Karpas-422 (cell line): ENCODE measurements at regions not wholly inside any gene's neighbourhood (a gene's known extent, or its start where the extent isn't known, plus 50 kb on each side); places are given as distances from the start of the nearest gene placed in this dataset.

Experiments
- DNase-seq: peaks from one replicate; pipeline ENCODE4 v3.0.0-alpha.2; 2015
- H2AFZ ChIP-seq: fragments of 200-600 bp; sonication (generic); 2 replicates; pipeline ENCODE4 v1.6.1; 2014; ENCODE audit warnings: antibody characterized with exemption, low read length, mixed read lengths
- H3K27ac ChIP-seq: fragments of 200-600 bp; sonication (generic); 2 replicates; pipeline ENCODE4 v1.5.1; 2014; ENCODE audit warnings: mild to moderate bottlenecking, low read length, moderate library complexity
- H3K27me3 ChIP-seq: fragments of 200-600 bp; sonication (generic); 2 replicates; pipeline ENCODE4 v1.6.1; 2014; ENCODE audit warnings: low read length, mixed read lengths
- H3K36me3 ChIP-seq: fragments of 200-600 bp; sonication (generic); 2 replicates; pipeline ENCODE4 v1.6.1; 2014; ENCODE audit warnings: low read length, mixed read lengths; ENCODE audit not compliant: insufficient read depth
- H3K4me1 ChIP-seq: fragments of 200-600 bp; sonication (generic); 2 replicates; pipeline ENCODE4 v1.6.1; 2014; ENCODE audit warnings: mild to moderate bottlenecking, low read length, mixed read lengths
- H3K4me2 ChIP-seq: fragments of 200-600 bp; sonication (generic); 2 replicates; pipeline ENCODE4 v1.6.1; 2014; ENCODE audit warnings: low read length, low read depth, mild to moderate bottlenecking; ENCODE audit not compliant: poor library complexity, severe bottlenecking
- H3K4me3 ChIP-seq: fragments of 200-600 bp; sonication (generic); 2 replicates; pipeline ENCODE4 v1.5.1; 2014; ENCODE audit warnings: mild to moderate bottlenecking, antibody characterized with exemption, low read length, mixed read lengths
- H3K79me2 ChIP-seq: fragments of 200-600 bp; sonication (generic); 2 replicates; pipeline ENCODE4 v1.6.1; 2014; ENCODE audit warnings: mild to moderate bottlenecking, low read length, mixed read lengths
- H3K9ac ChIP-seq: fragments of 200-600 bp; sonication (generic); 2 replicates; pipeline ENCODE4 v1.6.0; 2014; ENCODE audit warnings: low read length
- H3K9me2 ChIP-seq: fragments of 200-600 bp; sonication (generic), shearing (Covaris generic); replicated peaks from 2 replicates; pipeline ENCODE4 v1.6.0; 2014; ENCODE audit warnings: mild to moderate bottlenecking, low read length, moderate library complexity; ENCODE audit not compliant: insufficient read depth
- H3K9me3 ChIP-seq: fragments of 300-700, 200-600 bp; sonication (generic); 2 replicates; pipeline ENCODE4 v1.6.1; 2014; ENCODE audit warnings: low read length, mixed read lengths
- H4K20me1 ChIP-seq: fragments of 200-600 bp; sonication (generic); 2 replicates; pipeline ENCODE4 v1.6.1; 2014; ENCODE audit warnings: mild to moderate bottlenecking, antibody characterized with exemption, low read length, low read depth; ENCODE audit not compliant: insufficient read depth

DNA sequence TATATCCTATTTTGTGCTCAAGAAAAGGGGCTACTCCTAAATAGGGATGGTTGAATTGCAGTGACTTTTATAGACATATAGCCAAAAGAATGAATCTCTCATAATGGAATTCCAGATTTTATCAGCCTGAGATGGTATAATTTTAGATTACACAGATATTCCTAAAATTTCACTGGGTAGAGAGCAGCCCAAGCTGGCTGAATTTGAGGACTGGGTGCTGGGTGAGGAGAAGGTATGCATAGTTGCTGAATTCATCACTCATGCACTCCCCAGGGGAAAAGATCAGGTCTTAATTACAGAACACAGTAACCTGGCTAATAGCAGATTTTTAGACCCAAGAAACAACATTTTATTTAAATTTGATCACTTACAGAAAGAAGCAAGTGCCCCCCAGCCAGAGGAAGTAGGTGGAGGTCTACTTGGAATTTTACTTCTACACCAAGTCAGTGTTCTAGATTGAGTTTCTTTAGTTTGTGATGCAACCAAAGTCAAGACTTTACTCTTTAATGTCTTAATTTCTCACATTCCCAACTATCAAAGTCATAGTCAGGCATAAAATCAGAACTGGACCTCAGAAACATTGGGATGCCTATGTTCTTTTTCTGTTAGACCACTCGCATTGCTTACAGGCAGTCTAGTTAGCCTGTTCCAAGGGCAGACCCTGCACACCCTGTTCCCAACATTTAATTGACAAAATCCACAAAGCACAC is 337.4 kb upstream of the PODXL start:
- Histone ChIP-seq H4K20me1 (no peaks in the 10 kb centered on the region), H3K27ac (no peak overlapping the region), H3K9me2 (no peaks in the 10 kb centered on the region), H3K4me1 (no peaks in the 10 kb centered on the region), H3K9ac (no peak overlapping the region), H3K36me3 (no peaks in the 10 kb centered on the region), H3K27me3 (no peaks in the 10 kb centered on the region), H3K79me2 (no peaks in the 10 kb centered on the region), H2AFZ (no peak overlapping the region), H3K4me3 (no peak overlapping the region), H3K9me3 (no peaks in the 10 kb centered on the region), H3K4me2 (no peak overlapping the region)
- DNase-seq, result no peak

GRCh38 chr7:131890176-131890575 is 333.7 kb upstream of the PODXL start:
- Histone ChIP-seq H4K20me1 (no peaks in the 10 kb centered on the region), H3K9ac (no peak overlapping the region), H3K9me2 (no peaks in the 10 kb centered on the region), H2AFZ (no peak overlapping the region), H3K79me2 (no peaks in the 10 kb centered on the region), H3K4me2 (no peak overlapping the region), H3K9me3 (peaks cover 3% of the 10 kb centered on the region; the same call in 1 of the 2 replicates), H3K27ac (no peak overlapping the region), H3K36me3 (no peaks in the 10 kb centered on the region), H3K4me3 (no peak overlapping the region), H3K4me1 (no peaks in the 10 kb centered on the region), H3K27me3 (no peaks in the 10 kb centered on the region)
- no peak for DNase-seq

GRCh38 chr7:131889572-131890150 is 333.2 kb upstream of the PODXL start:
- H3K4me2 ChIP-seq, result no peak overlapping the region
- H3K27me3 ChIP-seq, result no peaks in the 10 kb centered on the region
- no peak overlapping the region for H3K4me3 ChIP-seq
- H3K27ac ChIP-seq, result no peak overlapping the region
- no peak overlapping the region for H2AFZ ChIP-seq
- no peaks in the 10 kb centered on the region for H3K79me2 ChIP-seq
- no peaks in the 10 kb centered on the region for H3K4me1 ChIP-seq
- H3K9me3 ChIP-seq, result peaks cover 3% of the 10 kb centered on the region; the same call in 1 of the 2 replicates
- DNase-seq, result no peak
- H4K20me1 ChIP-seq, result no peaks in the 10 kb centered on the region
- no peaks in the 10 kb centered on the region for H3K9me2 ChIP-seq
- no peak overlapping the region for H3K9ac ChIP-seq
- H3K36me3 ChIP-seq, result no peaks in the 10 kb centered on the region

DNA sequence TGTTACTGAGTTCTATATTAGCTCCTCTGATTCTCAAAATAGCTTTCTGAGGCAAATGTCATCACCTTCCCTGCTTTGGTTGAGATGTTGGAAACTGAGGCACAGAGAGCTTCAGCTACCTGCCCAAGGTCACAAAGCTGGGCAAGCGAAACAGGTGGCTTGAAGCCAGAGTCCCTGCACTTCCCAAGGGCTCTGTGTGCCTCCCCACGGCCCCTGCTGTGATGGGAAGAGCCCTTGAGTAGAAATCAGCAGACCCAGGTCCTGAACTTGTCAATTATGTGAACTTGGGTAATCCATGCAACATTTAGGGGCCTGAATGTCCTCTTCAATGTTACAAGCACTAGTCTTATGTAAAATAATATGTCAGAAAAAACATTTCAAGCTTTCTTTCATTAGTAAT is 327.3 kb upstream of the PODXL start:
- Histone ChIP-seq H4K20me1 (no peaks in the 10 kb centered on the region), H3K27ac (no peak overlapping the region), H3K36me3 (no peaks in the 10 kb centered on the region), H3K4me2 (no peak overlapping the region), H2AFZ (no peak overlapping the region), H3K4me3 (no peak overlapping the region), H3K27me3 (no peaks in the 10 kb centered on the region), H3K79me2 (no peaks in the 10 kb centered on the region), H3K9me2 (no peaks in the 10 kb centered on the region), H3K9me3 (peaks cover 3% of the 10 kb centered on the region; the same call in 1 of the 2 replicates), H3K9ac (no peak overlapping the region), H3K4me1 (no peaks in the 10 kb centered on the region)
- DNase-seq, result no peak

DNA sequence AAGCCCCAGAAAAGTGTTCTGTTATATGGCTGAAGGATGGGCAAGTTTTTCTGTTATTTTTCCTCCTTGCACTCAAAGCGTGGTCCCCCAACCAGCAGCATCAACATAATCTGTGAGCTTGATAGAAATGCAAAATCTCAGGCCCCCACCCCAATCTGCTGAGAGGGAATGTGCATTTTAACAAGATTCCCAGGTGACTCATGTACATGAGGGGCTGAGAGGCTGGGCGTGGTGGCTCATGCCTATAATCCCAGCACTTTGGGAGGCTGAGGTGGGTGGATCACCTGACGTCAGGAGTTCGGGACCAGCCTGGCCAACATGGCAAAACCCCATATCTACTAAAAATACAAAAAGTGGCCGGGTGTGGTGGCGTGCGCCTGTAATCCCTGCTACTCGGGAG is 326.8 kb upstream of the PODXL start:
- H3K9ac ChIP-seq, result no peak overlapping the region
- H3K4me1 ChIP-seq, result no peaks in the 10 kb centered on the region
- DNase-seq, result no peak
- H3K27me3 ChIP-seq, result no peaks in the 10 kb centered on the region
- H3K79me2 ChIP-seq, result no peaks in the 10 kb centered on the region
- no peak overlapping the region for H2AFZ ChIP-seq
- no peak overlapping the region for H3K4me3 ChIP-seq
- H3K36me3 ChIP-seq, result no peaks in the 10 kb centered on the region
- no peaks in the 10 kb centered on the region for H3K9me2 ChIP-seq
- peaks cover 3% of the 10 kb centered on the region; the same call in 1 of the 2 replicates for H3K9me3 ChIP-seq
- no peak overlapping the region for H3K27ac ChIP-seq
- no peaks in the 10 kb centered on the region for H4K20me1 ChIP-seq
- H3K4me2 ChIP-seq, result no peak overlapping the region

DNA sequence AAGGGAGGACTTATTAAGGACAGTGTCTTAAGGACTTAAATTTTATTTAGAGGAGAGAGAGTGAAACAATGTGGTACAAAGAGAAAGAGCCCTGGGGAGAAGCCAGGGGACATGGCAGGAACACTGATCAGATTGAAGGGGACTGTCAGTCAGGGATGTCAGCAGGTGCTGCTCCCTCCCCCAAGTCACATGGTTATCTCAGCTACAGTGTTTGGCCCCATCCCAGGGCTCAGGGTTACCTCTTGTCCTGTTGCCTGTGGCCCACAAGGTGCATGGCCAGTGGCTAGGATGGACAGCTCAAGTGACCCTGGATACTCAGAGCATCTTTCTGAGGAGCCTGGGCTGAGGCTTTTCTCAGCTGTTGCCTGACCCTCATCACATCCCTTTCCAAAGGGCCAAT is 325.9 kb upstream of the PODXL start:
- DNase-seq, result no peak
- H4K20me1 ChIP-seq, result no peaks in the 10 kb centered on the region

DNA sequence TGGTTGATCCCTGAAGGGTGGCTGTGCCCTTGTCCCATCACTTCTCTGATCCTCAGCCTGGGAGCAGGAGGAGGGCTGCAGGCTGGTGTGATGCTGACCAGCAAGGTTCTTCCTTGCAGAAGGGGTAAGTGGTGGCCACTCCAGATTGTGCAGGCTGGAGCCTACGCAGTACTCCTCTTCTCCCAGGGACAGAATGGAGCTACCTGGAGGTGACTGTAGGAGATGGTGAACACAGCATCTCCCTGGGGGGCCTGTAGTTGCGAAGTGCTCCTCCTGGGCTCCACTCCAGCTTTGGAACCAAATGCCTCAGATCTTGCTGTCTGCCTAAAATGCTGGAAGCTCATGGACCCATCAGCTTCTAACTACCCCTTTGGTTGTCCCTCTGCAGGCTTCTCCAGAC is 323.6 kb upstream of the PODXL start:
- no peak for DNase-seq
- H3K79me2 ChIP-seq, result no peaks in the 10 kb centered on the region
- no peak overlapping the region for H3K9ac ChIP-seq
- no peak overlapping the region for H2AFZ ChIP-seq
- H3K4me2 ChIP-seq, result no peak overlapping the region
- no peaks in the 10 kb centered on the region for H3K4me1 ChIP-seq
- no peak overlapping the region for H3K27ac ChIP-seq
- no peaks in the 10 kb centered on the region for H4K20me1 ChIP-seq
- no peaks in the 10 kb centered on the region for H3K9me2 ChIP-seq
- H3K36me3 ChIP-seq, result no peaks in the 10 kb centered on the region
- no peak overlapping the region for H3K4me3 ChIP-seq
- H3K27me3 ChIP-seq, result no peaks in the 10 kb centered on the region
- H3K9me3 ChIP-seq, result no peaks in the 10 kb centered on the region

More for the DNA sequence above, 325.9 kb upstream of the PODXL start:
- Histone ChIP-seq H3K27me3 (no peaks in the 10 kb centered on the region), H3K9me2 (no peaks in the 10 kb centered on the region), H3K4me2 (no peak overlapping the region), H3K27ac (no peak overlapping the region), H3K4me1 (no peaks in the 10 kb centered on the region), H3K9me3 (peaks cover 3% of the 10 kb centered on the region; the same call in 1 of the 2 replicates), H2AFZ (no peak overlapping the region), H3K79me2 (no peaks in the 10 kb centered on the region), H3K36me3 (no peaks in the 10 kb centered on the region), H3K9ac (no peak overlapping the region), H3K4me3 (no peak overlapping the region)

DNA sequence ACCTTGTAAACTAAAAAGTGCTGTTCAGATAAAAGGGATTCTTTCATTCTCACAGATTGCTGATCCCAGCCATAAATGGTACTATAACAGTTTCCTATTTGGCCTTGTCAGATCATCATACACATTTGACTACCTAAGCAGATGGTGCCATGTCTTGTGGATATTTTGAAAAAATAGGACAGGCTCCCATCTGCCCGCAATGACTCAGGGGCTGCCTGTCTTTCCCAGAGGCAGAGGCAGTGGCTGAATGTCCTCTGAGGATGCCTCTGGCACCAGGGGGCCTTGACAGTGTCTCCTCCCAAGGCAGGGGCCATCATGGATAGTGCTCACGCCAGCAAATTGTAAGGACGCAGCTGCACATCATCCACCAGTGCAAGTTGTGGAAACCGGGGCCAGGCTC is 323.0 kb upstream of the PODXL start:
- H3K36me3 ChIP-seq, result no peaks in the 10 kb centered on the region
- no peak overlapping the region for H3K9ac ChIP-seq
- no peak overlapping the region for H3K4me2 ChIP-seq
- H2AFZ ChIP-seq, result no peak overlapping the region
- no peaks in the 10 kb centered on the region for H3K4me1 ChIP-seq
- H3K27ac ChIP-seq, result no peak overlapping the region
- H3K79me2 ChIP-seq, result no peaks in the 10 kb centered on the region
- no peaks in the 10 kb centered on the region for H3K27me3 ChIP-seq
- no peaks in the 10 kb centered on the region for H3K9me2 ChIP-seq
- no peaks in the 10 kb centered on the region for H4K20me1 ChIP-seq
- H3K9me3 ChIP-seq, result no peaks in the 10 kb centered on the region
- no peak overlapping the region for H3K4me3 ChIP-seq
- DNase-seq, result no peak
